Ovary (tissue), 3 donors: ENCODE measurements at regions not wholly inside any gene's neighbourhood (a gene's known extent, or its start where the extent isn't known, plus 50 kb on each side); places are given as distances from the start of the nearest gene placed in this dataset.

ENCODE experiments used
- POLR2A ChIP-seq: fragments of 450-650 bp; IDR thresholded peaks from one replicate; pipeline ENCODE4 v1.6.1; 2017; ENCODE audit warnings: antibody characterized with exemption, mild to moderate bottlenecking, moderate library complexity
- TF ChIP-seq, protein P1 (sequence below), 3 donors: fragments of 450-650 bp in 2 of 3; fragments of 200-600 bp in 1 of 3; IDR thresholded peaks; one replicate each; pipeline versions ENCODE4 v1.5.1 to v1.8.0; 2016 to 2022; ENCODE audit warnings: antibody characterized with exemption in 3 of 3, mild to moderate bottlenecking in 1 of 3
- donor health status: DM: no; HTN: no; CAD: no.

DNA sequence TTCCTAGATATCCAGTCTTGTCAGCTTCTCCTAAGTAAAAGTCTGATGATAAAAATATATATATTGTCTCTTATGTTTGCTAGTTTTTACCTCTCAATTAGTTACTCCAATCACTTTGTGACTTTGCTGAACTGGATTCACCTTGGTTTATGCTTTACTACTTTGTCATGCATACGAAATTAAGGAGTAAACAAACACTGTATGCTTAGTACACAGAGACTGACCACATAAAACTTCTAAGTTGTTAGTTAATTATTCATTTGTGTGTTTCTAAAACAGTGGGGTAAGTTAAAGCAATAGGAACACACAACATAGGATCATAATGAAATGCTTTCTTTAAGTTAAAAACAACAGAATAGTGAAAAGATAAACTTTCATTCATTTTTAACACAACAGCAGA, 877.3 kb upstream of the MAP3K7 start:
- TF ChIP-seq, protein P1, sequence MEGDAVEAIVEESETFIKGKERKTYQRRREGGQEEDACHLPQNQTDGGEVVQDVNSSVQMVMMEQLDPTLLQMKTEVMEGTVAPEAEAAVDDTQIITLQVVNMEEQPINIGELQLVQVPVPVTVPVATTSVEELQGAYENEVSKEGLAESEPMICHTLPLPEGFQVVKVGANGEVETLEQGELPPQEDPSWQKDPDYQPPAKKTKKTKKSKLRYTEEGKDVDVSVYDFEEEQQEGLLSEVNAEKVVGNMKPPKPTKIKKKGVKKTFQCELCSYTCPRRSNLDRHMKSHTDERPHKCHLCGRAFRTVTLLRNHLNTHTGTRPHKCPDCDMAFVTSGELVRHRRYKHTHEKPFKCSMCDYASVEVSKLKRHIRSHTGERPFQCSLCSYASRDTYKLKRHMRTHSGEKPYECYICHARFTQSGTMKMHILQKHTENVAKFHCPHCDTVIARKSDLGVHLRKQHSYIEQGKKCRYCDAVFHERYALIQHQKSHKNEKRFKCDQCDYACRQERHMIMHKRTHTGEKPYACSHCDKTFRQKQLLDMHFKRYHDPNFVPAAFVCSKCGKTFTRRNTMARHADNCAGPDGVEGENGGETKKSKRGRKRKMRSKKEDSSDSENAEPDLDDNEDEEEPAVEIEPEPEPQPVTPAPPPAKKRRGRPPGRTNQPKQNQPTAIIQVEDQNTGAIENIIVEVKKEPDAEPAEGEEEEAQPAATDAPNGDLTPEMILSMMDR (IDR thresholded peaks at IDR 0.05): no peak
- TF ChIP-seq POLR2A: no peak
